Karpas-422 (cell line): ENCODE measurements at regions not wholly inside any gene's neighbourhood (a gene's known extent, or its start where the extent isn't known, plus 50 kb on each side); places are given as distances from the start of the nearest gene placed in this dataset. TPM values are rescaled to one million over a fixed set of nuclear protein-coding genes. Genes with fewer than 3 reads are reported as not detected.

Source experiments
- small RNA-seq: library from RNA; depleted of rRNA; stranded (forward); fragments of <200 nt; gene quantifications from one replicate; pipeline ENCODE3, GENCODE V24; 2014

Small RNA genes lying in the stretch of these regions (small RNA-seq; reads per million reads assigned to genes)
- not detected for gene MIR4455
